Stimulated activated effector memory CD8-positive, alpha-beta T cell treated with anti-CD3 and anti-CD28 coated beads, Interleukin-12 subunit alpha, Interleukin-12 subunit beta, amount 100 ng/mL, for 72 hours (primary cell): ENCODE measurements at regions not wholly inside any gene's neighbourhood (a gene's known extent, or its start where the extent isn't known, plus 50 kb on each side); places are given as distances from the start of the nearest gene placed in this dataset.
"Not testable (repeated sequence)": the region's sequence is repeated elsewhere in the genome, so short reads cannot be mapped to it uniquely, and the experiment has no call there.

Experiments
- ATAC-seq: fragments of 150-1000 bp; cut with Tn5 transposase; 2 replicates; pipeline ENCODE4 v1.10.0; 2021
- DNase-seq, 2 donors: peaks; one replicate each; pipeline ENCODE4 v3.0.0; 2021 to 2022; ENCODE audit warnings: low spot score in 2 of 2
- H3K27ac Mint-ChIP-seq: one replicate; pipeline ENCODE4 v1.8.0; 2022; ENCODE audit warnings: mild to moderate bottlenecking, mixed read lengths
- H3K36me3 Mint-ChIP-seq: one replicate; pipeline ENCODE4 v1.8.0; 2022; ENCODE audit warnings: mild to moderate bottlenecking, mixed read lengths
- H3K4me1 Mint-ChIP-seq: one replicate; pipeline ENCODE4 v1.8.0; 2022; ENCODE audit warnings: mixed read lengths
- H3K4me3 Mint-ChIP-seq: one replicate; pipeline ENCODE4 v1.8.0; 2022; ENCODE audit warnings: mild to moderate bottlenecking, mixed read lengths
- H3K9me3 Mint-ChIP-seq: one replicate; pipeline ENCODE4 v1.8.0; 2022; ENCODE audit warnings: mixed read lengths

DNA sequence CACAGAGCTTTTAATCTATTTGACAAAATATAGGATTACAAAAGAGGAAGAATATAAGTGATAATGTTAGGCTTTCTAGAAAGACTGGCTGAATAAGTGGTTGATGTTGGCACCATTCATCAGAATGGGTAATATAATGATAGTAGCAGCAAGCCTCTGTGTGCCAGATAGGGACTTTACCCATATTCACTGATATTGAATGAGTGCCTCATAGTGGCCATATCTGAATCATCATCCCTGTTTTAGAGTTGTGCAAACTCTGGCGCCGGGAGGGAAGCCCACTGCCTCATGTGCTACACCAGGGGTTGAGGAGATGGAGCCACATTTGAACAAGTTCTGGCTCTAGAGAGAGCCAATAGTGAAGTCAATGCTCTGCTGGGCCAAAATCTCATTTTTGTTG is 368.7 kb upstream of the CRIM1 start:
- peaks cover 7% of the 10 kb centered on the region for H3K4me1 Mint-ChIP-seq
- ATAC-seq, result no peak
- H3K4me3 Mint-ChIP-seq, result no peak overlapping the region

DNA sequence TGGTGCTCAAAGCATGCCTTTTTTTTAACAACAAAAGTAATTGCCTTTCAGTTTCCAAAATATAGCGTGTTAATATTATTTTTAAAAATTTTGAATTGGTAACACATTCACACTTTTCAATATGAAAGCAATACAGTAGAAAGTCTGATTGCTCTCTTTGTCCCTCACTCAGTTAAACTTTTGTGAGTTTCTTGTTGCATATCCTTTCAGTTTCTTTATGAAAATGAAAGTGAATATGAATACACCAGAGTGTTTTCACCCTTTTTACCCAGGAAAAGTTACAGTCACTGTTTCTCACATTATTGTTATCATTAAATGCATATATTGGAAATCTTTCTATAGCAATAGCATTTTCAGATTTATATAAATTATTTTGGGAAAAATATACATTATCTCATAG is 377.4 kb upstream of the CRIM1 start:
- DNase-seq (no peak), ATAC-seq (no peak)
- Mint-ChIP-seq H3K4me1 (no peaks in the 10 kb centered on the region), H3K36me3 (no peaks in the 10 kb centered on the region), H3K27ac (no peak overlapping the region), H3K9me3 (no peaks in the 10 kb centered on the region), H3K4me3 (no peak overlapping the region)

More for the DNA sequence above, 368.7 kb upstream of the CRIM1 start:
- DNase-seq, result no peak
- no peaks in the 10 kb centered on the region for H3K36me3 Mint-ChIP-seq
- H3K27ac Mint-ChIP-seq, result no peak overlapping the region
- H3K9me3 Mint-ChIP-seq, result peaks cover 2% of the 10 kb centered on the region

DNA sequence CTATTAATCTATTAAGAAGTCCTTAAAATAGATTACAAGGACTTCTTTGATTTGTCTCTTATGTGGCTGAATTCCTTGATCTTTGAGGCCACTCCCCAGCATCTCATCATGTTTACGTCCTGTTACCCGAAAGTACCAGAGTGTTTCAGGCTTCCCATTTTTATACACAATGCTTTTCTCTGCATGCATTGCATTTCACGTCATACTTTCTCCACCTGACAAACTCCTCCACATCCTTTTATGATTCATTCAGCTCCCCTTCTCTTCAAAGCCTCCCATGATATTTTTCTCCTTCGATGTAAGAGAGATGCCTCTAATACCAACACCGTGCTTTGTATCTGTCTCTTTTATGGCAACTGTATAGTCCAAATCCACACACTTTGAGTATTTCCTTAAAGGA is 379.0 kb upstream of the CRIM1 start:
- no peak for DNase-seq
- H3K27ac Mint-ChIP-seq, result no peak overlapping the region
- no peak overlapping the region for H3K4me3 Mint-ChIP-seq
- no peaks in the 10 kb centered on the region for H3K36me3 Mint-ChIP-seq
- no peaks in the 10 kb centered on the region for H3K9me3 Mint-ChIP-seq
- H3K4me1 Mint-ChIP-seq, result no peaks in the 10 kb centered on the region
- ATAC-seq, result no peak

DNA sequence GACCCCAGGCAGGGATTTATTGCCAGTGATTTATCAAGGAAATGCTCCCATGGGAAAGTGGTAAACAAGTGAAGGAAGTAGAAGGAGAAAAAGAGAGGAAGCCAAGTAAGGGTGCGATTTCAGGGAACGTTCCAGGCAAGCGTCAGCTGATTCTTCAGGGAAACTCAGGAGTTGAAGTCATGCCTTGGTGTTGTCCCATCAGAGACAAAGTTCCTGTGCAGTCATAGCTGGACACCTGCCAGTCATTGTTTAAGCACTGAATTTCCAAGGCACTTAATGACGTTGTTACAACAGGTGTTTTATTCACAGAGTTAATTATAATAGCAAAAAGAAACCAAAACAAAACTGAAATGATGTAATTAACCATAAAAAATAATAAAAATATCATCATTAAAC is 381.8 kb upstream of the CRIM1 start:
- Mint-ChIP-seq H3K27ac (no peak overlapping the region), H3K4me3 (no peak overlapping the region), H3K4me1 (no peaks in the 10 kb centered on the region), H3K36me3 (no peaks in the 10 kb centered on the region), H3K9me3 (no peaks in the 10 kb centered on the region)
- no peak for ATAC-seq
- DNase-seq, result no peak

DNA sequence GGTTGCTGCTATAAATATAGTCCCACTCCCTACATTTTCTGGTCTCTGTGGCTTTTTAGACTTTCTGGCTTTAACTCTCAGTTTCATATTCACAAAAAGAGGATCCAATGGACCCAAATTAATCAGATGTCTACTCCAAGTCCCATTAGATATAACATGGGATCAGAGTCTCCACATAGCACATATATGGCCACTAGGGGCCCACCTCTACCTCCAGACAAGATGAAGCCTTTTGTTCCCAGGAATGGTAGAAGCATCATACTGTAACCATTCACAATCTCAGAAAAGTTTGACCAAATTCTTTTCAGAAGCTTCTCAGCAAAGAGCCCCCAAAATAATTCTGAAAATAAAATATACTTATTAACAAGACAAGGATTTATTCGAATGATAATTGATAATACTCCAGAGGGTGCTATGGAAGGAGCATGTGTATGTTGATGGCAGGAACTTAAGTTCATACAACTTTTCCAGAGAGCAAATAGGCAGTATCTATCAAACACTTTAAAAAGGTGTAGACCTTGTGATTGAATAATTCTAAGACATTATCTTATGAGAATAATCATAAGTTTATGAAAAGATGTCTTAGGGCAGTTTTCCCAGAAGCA is 382.3 kb upstream of the CRIM1 start:
- no peak overlapping the region for H3K4me3 Mint-ChIP-seq
- DNase-seq (no peak), ATAC-seq (peak; percentile 67)
- no peaks in the 10 kb centered on the region for H3K36me3 Mint-ChIP-seq
- no peak overlapping the region for H3K27ac Mint-ChIP-seq
- H3K9me3 Mint-ChIP-seq, result no peaks in the 10 kb centered on the region
- H3K4me1 Mint-ChIP-seq, result no peaks in the 10 kb centered on the region

DNA sequence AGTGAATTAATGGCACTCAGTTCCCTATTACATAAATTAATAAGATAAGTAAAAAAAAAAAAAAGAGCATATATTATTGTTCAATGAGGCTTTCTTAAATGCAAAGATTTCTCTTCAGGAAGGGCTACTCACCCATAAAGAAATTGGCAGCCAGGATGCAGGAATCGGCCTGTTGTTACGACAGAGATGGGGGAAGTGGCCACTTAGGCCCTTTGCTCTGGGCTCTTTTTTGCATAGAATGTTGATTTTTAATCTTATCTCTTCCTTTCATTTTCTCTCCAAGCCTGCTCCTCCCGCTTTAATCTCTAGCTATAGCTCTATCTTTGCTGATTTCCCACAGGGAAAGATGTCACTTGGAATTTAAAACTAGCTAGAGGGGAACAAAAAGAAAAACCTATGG is 391.8 kb upstream of the CRIM1 start:
- DNase-seq, result no peak
- no peak for ATAC-seq
- H3K27ac Mint-ChIP-seq, result no peak overlapping the region
- no peaks in the 10 kb centered on the region for H3K9me3 Mint-ChIP-seq
- H3K36me3 Mint-ChIP-seq, result no peaks in the 10 kb centered on the region
- no peak overlapping the region for H3K4me3 Mint-ChIP-seq
- H3K4me1 Mint-ChIP-seq, result no peaks in the 10 kb centered on the region

DNA sequence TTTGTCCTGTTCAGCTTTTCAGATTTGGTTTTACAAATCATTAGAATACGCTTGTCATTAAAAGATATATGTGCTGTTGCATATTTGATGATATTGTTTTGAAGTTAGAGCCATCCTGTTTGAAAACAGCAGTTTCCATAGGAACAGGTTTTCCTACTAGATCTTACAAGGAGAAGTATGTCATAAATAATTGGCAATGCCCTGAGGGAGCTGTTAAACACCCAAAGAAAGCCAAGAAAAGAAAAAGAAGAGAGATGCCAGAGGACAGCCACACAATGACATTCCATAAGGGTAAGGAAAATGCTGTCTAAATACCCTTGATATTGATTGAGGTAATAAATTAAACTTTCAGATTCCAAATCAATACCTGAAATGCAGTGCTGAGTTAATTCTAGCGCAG is 392.2 kb upstream of the CRIM1 start:
- no peak for DNase-seq
- no peak for ATAC-seq
- H3K27ac Mint-ChIP-seq, result no peak overlapping the region
- no peaks in the 10 kb centered on the region for H3K4me1 Mint-ChIP-seq
- H3K9me3 Mint-ChIP-seq, result no peaks in the 10 kb centered on the region
- H3K4me3 Mint-ChIP-seq, result no peak overlapping the region
- H3K36me3 Mint-ChIP-seq, result no peaks in the 10 kb centered on the region

DNA sequence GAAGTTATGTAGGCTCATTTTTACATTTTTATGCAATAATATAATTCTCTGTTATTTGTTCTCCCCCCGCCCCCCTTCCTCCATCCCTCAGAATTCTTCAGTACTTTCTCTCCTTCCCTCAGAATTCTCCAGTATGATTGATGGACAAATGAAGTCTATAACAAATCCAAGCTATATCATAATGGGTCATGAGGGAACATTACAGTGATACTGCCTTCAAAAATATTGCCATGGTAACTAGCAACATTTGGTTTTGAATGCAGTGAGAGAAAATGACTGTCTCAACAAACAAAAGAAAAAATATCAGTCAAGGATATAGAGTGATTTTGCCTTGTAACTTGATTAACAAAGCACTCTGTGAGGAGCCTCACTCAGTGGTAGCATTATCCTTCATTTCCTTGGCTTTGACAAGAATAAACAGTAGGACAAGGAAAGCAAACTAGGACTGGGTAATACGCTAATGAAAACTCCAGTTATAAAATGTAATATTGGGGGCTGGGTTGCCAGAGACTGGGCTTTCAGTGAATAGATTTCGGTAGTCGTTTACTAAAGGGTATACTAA is 392.9 kb upstream of the CRIM1 start:
- H3K27ac Mint-ChIP-seq, result no peak overlapping the region
- no peak for DNase-seq
- H3K36me3 Mint-ChIP-seq, result no peaks in the 10 kb centered on the region
- no peaks in the 10 kb centered on the region for H3K4me1 Mint-ChIP-seq
- no peak for ATAC-seq
- H3K9me3 Mint-ChIP-seq, result no peaks in the 10 kb centered on the region
- no peak overlapping the region for H3K4me3 Mint-ChIP-seq

DNA sequence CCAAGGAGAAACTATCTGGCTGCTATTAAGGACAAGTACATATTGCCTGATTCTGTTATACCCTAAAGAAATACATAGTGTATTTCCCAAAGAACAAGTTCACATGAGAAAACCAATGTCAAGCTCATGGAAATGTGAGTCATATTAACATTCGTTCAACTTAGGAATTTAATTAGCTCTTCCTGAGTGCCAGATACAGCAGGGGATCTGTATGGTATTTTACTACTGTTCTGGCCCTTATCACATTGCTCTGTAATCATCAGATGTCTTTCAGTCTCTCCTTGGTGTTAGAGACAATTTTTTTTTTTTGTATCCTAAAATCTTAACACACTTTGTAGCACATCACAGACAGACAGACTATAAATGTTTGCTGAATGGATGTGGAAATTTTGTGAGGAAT is 395.0 kb upstream of the CRIM1 start:
- Mint-ChIP-seq H3K9me3 (no peaks in the 10 kb centered on the region), H3K27ac (no peak overlapping the region), H3K36me3 (no peaks in the 10 kb centered on the region), H3K4me3 (no peak overlapping the region), H3K4me1 (no peaks in the 10 kb centered on the region)
- ATAC-seq (no peak), DNase-seq (no peak)

DNA sequence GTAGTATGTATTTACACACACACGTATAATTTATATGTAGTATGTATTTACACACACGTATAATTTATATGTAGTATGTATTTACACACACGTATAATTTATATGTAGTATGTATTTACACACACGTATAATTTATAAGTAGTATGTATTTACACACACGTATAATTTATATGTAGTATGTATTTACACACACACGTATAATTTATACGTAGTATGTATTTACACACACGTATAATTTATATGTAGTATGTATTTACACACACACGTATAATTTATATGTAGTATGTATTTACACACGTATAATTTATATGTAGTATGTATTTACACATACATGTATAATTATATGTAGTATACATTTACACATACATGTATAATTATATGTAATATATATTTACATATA is 398.5 kb upstream of the CRIM1 start:
- not testable (repeated sequence) for H3K4me3 Mint-ChIP-seq

DNA sequence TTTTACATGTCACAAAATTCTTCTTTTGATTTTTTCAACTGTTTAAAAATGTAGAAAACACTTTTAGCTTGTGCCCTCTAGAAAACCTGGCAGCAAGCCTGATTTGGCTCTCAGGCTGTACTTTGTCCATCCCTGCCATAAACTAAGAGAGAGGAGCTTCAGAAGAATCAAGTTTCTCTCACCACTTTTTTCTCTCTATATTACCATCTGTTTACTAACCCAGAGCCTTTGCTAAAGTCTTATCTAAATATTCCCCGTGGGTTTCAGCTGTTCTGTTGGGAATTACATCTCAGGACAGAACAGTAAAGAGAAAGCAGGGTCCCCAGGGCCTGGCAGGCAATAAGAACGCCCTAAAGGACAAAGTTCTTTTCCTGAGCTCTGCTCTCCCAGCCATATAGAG is 409.1 kb upstream of the CRIM1 start:
- no peaks in the 10 kb centered on the region for H3K9me3 Mint-ChIP-seq
- no peaks in the 10 kb centered on the region for H3K4me1 Mint-ChIP-seq
- ATAC-seq (no peak), DNase-seq (no peak)
- H3K27ac Mint-ChIP-seq, result no peak overlapping the region
- H3K4me3 Mint-ChIP-seq, result no peak overlapping the region
- no peaks in the 10 kb centered on the region for H3K36me3 Mint-ChIP-seq

More for the DNA sequence above, 398.5 kb upstream of the CRIM1 start:
- not testable (repeated sequence) for H3K4me1 Mint-ChIP-seq, H3K36me3 Mint-ChIP-seq, ATAC-seq, H3K9me3 Mint-ChIP-seq, DNase-seq, H3K27ac Mint-ChIP-seq

DNA sequence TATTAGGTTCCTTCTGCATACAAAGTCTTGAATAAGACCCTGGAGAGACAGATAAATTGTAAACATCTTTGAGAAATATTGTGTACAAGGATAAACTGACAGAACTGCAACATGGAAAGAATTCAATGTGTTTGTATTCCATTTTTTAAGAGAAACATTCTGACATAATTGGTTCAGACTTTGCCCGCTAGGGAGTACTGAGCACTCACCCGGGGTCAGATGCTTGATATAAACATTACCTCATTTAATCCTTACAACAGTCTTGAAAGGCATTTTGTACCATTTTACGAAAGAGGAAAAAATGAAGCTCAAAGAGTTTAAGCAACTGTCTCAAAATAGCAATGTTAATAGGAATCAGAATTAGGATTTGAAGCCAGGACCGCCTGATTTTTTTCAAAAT is 416.7 kb upstream of the CRIM1 start:
- H3K9me3 Mint-ChIP-seq, result no peaks in the 10 kb centered on the region
- ATAC-seq, result no peak
- no peak for DNase-seq
- no peaks in the 10 kb centered on the region for H3K4me1 Mint-ChIP-seq
- H3K27ac Mint-ChIP-seq, result no peak overlapping the region
- no peak overlapping the region for H3K4me3 Mint-ChIP-seq
- no peaks in the 10 kb centered on the region for H3K36me3 Mint-ChIP-seq

DNA sequence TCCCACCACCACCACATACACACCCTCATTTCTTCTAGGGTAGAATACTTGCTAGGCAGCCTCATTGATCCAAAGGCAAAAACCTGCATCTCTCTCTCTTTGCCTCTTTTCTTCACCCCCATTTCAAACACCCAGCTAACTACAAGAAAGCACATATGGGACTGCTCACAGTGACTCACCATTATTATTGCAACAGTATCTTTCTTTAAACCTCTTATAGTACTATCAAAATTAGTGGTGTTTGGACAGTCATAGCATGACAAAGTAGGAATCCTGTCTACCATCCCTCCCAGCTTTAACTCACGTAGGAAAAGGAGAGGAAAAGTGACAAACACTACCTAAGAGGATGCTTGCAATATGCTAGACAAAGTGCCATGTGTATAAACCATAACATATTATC is 422.5 kb upstream of the CRIM1 start:
- Mint-ChIP-seq H3K4me3 (no peak overlapping the region), H3K36me3 (no peaks in the 10 kb centered on the region), H3K9me3 (no peaks in the 10 kb centered on the region), H3K4me1 (no peaks in the 10 kb centered on the region), H3K27ac (no peak overlapping the region)
- DNase-seq, result no peak
- no peak for ATAC-seq

DNA sequence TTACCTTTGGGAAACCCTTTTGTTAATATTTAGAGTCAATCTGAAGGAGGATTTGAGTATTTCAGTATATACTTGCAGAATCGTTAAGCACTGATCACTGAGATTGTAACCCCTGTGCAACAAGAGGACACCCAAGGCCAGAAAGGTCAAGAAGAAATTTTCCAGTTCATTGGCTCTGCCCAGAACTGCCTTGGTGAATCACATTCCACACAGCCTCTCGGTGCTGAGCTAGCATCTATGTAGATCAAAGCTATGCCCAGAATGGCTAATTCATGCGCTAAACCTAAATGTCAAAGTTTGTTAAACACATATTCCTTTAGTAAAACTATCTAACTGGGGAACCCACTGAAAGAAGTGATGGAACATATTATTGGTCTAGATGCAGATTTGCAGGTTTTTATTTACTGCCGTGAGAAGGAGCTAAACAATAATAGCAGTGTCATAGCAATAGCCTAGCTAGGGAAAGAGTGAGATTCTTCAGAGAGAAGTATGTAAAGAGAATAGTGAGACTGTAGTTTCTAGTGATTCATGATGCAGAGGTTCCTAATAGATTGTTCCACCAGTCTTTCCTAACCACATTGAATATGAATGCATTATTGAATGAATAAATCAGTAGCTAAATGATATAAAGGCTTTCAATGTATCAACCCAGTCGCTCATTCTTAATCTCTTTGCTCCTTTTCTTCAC is 423.2 kb upstream of the CRIM1 start:
- no peak for ATAC-seq
- H3K27ac Mint-ChIP-seq, result no peak overlapping the region
- peaks cover 4% of the 10 kb centered on the region for H3K9me3 Mint-ChIP-seq
- H3K4me1 Mint-ChIP-seq, result no peaks in the 10 kb centered on the region
- no peak overlapping the region for H3K4me3 Mint-ChIP-seq
- DNase-seq, result no peak
- no peaks in the 10 kb centered on the region for H3K36me3 Mint-ChIP-seq

DNA sequence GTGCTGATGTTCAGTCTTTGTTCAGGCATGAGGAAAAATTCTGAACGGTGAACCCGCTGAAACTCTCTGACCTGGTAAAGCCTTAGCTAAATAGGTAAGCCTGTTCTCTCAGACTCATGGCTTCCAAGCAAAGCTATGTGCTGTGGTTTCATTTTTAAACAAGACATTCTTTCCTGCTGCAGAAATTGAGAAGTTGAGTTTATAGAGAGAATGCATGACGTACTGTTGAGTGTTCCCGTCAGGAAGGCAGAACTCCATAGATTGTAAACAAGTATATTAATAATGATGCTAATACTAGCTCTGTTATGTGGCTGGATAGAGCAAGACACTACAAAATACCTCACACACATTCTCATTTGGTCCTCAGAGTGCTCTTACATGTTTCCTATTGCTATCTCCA is 424.0 kb upstream of the CRIM1 start:
- H3K9me3 Mint-ChIP-seq, result peaks cover 5% of the 10 kb centered on the region
- no peaks in the 10 kb centered on the region for H3K4me1 Mint-ChIP-seq
- no peaks in the 10 kb centered on the region for H3K36me3 Mint-ChIP-seq
- ATAC-seq (no peak), DNase-seq (no peak)
- no peak overlapping the region for H3K27ac Mint-ChIP-seq
- no peak overlapping the region for H3K4me3 Mint-ChIP-seq

DNA sequence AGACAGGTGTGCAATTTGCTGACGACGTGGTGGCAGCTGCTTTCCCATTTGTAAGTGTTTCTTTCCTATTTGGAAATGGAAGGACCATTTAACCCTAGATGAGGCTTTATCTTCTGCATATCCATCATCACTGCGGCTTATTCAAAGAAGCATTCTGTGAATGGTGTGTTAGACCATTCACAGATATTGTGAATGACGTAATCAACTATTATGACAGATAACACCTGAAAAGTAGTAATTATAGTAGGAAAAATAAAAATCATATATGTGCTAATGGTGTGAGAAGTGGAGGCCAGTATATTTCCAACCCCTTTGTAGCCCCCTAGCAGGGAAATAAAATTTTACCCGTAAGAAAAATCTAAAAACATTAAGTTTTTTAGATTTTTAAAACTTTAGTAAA is 424.5 kb upstream of the CRIM1 start:
- H3K9me3 Mint-ChIP-seq, result peaks cover 5% of the 10 kb centered on the region
- ATAC-seq (no peak), DNase-seq (no peak)
- no peak overlapping the region for H3K4me3 Mint-ChIP-seq
- H3K36me3 Mint-ChIP-seq, result no peaks in the 10 kb centered on the region
- H3K27ac Mint-ChIP-seq, result no peak overlapping the region
- H3K4me1 Mint-ChIP-seq, result no peaks in the 10 kb centered on the region
